Embryonic facial prominence (tissue), 1 donor: ENCODE measurements at regions not wholly inside any gene's neighbourhood (a gene's known extent, or its start where the extent isn't known, plus 50 kb on each side); places are given as distances from the start of the nearest gene placed in this dataset.

Experiments used
- DNase-seq: peaks from one replicate; pipeline ENCODE4 v3.0.0-alpha.2; 2016; ENCODE audit errors: extremely low spot score

DNA sequence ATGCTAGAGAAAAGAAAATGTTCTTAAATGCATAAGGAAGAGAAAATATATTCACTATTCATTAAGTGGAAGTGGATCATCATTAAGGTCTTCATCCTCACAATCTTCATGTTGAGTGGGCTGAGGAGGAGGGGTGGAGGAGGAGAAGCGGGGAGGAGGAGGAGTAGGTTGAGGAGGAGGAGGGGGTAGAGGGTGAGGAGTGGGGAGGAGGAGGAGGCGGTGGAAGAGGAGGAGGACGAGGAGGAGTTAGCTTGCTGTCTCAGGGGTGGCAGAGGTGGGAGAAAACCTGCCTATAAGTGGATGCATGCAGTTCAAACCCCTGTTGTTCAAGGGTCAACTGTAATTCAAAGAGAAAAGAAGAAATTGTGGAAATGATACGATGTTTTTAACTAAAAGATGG, 71.6 kb downstream of the MYEOV start:
- no peak for DNase-seq

DNA sequence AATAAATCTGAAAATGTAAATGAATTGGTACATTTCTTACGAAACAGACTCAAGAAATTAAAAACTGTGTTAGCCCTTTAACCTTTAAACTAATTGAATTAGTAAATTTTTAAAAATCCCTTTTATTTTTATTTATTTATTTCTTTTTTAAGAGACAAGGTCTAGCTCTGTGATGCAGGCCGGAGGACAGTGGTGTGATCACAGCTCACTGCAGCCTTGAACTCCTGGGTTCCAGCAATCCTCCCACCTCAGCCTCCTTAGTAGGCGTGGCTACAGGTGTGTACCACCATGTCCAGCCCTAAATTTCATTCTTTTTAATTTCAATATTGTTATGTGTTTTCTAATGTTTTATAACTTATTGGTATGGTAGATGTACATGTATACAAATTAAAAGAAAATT, 72.6 kb downstream of the MYEOV start:
- no peak for DNase-seq

DNA sequence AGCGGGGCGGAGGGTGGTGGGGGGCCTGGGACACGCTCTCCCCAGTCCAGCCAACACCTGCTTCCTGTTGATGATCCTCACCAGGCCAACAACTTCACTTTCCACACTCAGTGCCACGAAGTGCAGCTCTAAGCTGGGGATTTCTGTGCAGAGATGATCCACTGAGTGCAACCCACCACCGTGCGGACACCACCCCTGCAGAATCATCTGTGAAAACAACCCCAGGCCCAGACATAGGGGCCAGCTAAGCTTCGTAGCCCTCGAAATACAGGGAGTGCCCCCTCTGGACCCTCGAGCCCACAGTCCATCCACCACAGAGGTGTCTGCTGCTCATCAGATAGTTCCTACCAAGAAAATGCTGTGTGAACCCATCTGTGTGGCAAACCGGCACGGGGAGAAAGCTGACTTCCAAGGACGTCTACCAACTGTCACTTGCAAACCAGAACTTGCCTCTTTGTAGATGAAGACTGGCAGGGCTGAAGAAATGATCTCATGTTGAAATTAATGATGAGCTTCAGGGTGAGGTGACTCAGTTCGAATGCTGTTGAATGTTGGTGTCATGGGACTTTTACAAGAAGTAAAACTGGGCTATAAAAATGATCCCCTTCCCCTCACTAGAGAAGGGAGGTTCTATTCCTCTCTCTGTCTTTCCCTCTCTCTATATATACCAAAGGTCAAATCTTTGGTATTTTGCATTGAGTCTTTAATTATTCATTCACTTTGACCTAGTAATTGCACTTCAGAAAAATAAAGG, 73.4 kb downstream of the MYEOV start:
- DNase-seq: no peak

DNA sequence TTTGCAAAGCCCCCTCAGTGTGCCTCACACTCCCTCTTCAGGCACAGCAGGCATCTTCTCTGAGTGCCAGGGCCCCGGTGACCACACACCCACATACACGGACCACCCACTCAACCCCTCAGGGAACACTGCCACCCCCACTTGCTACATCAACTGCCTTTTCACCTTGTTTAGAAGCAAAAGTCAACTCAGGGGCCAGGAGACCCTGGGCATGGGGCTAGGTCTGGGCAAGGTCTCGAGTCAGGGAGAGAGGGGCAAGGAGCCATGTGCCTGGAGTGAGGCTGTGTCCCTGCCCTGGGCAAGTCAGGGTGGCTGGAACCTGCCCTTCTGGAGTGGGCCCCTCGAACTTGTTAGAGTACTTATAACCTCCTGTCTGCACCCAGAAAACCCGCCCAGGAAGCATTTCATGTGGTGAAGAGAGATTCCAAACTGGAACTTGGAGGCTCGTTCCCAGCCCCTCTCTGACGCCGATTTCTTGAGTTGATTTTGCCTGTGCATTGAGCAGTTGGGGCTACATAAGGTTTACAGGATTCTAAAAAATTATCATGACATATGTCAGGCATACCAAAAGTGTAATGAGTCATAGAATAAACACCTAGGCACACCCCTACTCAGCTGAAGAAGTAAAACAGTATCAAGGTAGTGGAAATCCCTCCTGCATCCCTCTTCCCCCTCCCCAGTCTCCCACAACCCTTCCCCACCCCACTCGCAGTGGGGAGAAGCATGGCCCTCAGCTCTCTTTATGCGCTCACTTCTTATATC, 74.3 kb downstream of the MYEOV start:
- DNase-seq: no peak

DNA sequence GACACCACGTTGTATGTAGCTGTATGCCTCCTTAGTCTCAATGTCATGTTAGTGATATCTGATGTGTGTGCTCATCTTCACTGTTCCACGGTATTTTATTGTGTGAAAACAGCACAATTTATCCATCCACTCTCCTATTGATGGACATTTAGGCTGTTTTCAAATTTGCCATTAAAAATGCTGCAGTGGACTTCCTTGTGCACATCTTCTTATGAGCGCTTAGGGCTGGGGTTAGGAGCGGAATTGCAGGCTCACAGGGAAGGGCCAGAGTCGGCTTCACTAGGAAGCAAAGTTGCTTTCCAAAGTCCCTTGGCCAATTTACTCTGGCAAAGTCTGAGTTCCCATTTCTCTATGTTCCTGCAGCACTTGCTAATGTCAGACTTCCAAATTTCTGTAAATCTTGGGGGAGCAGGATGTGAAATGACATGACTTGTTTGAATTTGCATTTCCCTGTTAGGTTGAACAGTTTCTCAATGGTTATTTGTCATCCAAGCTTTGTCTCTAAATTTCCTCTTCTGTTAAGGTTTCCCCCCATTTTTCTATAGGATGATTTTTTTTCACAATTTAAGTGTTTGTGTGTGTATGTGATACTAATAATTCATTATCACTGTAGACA, 75.4 kb downstream of the MYEOV start:
- no peak for DNase-seq

DNA sequence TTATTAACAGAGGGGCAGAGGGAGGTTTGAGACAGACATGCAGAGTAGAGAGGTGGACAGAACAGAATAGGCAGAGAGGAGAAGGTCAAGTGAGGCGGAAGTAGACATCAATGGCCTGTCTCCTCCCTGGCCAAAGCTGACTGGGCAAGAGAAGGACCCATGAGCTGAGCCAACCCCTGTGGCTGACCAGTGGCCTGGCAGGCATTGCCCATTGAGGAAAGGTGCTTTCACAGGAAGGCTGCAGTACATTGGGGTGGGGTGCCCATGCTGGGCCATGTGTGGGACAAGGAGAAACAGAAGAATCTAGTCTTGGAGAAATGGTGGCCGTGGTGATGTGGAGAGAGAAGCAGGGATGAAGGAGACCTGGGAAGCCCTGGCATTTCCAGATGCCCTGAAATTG, 76.0 kb downstream of the MYEOV start:
- no peak for DNase-seq

DNA sequence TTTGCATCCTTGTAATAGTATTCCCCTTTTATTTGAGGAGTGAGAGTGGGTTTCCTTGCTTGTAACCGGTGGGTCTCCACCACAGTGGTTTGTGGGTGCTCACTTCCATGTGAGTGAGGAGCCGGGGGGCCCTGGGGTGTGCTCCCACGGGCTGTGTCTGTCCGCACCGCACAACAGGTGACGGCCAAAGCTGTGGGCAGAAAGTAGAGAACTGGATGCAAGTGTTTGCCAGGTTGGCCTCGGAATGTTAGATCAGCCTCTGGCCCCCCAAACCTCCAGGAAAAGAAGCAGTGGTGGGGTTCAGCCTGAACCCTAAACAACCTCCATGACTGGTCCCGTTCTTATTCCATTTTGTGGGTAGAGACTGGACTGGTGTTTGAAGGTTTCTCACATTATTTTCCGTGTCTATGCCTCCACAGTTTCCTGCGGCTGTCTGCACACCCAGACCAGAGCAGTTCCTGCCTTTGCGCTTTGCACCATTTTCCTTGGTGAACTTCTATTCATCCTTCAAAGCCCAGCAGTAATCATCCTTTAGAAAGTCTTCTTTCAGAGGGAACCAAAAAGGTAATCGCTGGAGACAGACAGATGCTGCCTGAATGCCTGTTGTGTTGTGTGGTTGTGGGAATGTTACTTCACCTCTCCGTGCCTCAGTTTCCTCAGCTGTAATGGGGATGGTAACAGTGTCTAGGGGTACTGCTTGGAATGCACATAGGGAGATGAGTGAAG, 77.2 kb downstream of the MYEOV start:
- no peak for DNase-seq

DNA sequence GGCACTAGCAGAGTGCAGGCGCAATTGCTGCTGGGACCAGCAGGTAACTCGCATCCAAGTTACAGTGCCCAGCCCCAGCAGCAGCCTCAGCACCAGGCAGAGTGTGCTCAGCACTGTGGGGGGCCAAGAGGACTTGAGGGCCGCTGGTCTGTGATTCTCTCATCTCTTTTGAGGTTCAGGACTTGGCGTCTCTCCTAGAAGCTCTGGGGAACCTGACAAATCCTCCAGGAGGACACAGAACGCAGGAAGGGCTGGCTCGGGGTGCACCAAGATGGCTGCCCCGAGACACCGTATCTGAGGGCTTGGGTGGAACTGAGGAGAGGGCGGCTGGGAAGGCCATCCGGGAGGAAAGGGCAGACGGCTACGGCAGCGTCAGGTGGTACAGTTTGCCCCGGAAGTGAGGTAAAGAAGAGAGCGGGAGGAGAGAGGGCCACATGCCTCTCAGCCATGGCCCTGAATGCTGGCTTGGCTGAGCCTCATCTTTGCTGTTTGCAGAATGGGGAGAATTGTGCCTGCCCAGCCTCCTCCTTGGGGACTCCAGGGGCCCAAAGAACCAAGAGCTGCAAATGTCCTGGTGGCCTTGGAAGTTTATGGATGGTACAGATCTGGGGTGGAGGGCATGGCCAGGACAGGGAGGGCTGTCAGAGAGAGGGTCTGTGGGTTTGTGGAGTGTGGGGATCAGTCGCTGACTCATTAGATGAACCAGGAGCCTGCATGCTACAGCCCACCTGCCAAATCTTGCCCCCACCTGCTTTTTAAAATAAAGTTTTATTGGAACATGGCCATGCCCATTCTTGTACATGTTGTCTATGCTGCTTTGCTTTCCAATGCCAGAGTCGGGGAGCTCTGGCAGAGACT, 78.0 kb downstream of the MYEOV start:
- no peak for DNase-seq

DNA sequence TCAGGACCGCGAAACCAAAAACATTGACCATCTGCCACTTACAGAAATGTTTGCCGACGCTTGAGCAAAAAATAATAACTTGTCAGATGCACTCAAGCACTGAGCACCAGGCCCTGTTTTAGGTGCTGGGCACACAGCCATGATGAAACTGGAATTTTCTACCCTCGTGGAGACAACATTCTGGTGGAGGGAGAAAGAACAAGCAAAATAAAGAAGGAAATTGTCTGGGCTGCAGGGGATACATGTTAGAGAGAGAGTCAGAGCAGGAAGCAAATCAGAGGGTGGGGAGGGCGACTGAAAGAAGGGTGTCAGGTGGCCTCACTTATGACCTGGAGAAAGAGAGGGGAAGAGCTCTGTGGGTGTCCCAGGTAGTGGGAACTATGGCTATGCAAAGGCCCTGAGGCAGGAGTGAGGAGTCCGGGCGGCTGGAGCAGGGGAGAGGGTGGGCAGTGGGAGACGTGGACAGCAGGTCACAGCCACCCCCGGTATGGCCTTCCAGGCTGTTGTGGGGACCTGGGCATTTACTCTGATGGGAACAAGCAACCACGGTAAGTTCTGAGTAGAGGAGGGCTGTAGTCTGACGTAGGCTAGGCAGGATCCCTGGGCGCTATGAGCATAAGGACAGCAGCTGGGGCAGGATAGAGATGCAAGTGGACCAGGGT, 78.8 kb downstream of the MYEOV start:
- no peak for DNase-seq

DNA sequence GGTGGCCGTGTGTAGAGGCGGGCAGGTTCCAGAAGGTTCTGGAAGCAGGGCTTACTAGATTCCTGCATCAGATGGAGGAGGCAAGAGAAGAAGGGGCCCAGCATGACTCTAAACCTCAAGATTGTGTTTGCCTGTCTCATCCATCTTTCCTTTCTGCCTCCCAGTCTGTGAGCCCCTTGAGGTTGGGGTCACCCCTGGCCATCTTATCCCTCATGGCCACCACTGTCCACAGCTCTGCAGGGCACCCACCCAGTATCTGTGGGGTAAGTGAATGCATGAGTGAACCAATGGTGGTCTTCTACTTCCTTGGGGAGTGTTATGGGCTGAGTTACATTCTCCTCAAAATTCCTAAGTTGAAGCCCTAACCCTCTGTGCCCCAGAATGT, 79.3 kb downstream of the MYEOV start:
- DNase-seq: no peak

DNA sequence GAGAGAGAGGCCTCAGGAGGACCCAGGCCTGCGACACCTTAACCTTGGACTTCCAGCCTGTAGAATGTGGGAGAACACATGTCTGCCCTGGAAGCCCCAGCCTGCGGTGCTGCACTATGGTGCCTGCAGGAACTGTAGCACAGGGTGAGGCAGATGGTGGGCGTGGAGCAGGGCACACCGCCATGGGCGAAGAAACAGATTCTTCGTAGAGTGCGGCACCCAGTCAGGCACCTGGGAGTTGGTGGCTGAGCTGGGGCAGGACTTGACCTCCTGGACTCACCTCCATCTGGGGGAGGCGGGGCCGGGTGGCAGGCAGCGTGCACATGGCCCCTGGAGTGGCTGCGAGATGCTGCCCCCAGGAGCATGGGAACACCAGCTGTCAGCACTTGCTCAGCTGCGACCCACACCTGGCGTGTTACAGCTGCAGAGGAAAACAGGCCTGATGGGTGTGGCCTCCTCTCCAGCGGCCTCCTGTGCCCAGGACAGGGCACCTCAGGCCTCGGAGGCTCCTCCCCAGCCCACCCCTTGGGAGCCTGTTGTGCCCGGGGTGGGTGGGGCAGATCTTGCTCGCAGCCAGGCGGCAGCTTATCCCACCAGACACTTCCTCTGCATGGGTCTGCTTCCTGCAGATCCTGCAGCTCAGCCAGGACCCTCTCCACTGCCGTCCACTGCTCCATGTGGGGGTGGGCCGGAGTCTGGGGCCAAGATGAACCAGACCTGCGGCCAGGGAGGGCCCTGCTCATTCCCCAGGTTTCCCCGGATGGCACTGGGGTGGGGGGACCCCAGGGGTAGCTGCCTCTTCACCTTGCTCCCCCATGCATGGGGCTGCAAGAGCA, 80.4 kb downstream of the MYEOV start:
- no peak for DNase-seq

DNA sequence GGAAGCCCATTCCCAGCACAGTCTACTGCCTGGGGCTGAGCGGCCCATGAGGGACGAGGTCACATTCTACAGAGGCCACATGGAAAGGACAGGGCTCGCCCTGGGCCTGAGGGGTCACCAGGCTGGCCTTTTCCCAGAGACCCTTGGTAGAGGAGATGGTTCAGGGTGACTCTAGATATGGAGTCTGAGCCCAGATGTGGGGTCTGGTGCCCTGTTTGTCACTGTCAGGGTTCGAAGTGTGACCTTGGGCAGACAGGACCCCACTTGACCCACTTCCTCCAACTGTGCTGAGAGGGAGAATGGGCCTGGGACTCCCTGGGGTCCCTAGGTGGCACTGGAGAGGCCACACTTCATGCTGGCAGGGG, 81.0 kb downstream of the MYEOV start:
- no peak for DNase-seq

DNA sequence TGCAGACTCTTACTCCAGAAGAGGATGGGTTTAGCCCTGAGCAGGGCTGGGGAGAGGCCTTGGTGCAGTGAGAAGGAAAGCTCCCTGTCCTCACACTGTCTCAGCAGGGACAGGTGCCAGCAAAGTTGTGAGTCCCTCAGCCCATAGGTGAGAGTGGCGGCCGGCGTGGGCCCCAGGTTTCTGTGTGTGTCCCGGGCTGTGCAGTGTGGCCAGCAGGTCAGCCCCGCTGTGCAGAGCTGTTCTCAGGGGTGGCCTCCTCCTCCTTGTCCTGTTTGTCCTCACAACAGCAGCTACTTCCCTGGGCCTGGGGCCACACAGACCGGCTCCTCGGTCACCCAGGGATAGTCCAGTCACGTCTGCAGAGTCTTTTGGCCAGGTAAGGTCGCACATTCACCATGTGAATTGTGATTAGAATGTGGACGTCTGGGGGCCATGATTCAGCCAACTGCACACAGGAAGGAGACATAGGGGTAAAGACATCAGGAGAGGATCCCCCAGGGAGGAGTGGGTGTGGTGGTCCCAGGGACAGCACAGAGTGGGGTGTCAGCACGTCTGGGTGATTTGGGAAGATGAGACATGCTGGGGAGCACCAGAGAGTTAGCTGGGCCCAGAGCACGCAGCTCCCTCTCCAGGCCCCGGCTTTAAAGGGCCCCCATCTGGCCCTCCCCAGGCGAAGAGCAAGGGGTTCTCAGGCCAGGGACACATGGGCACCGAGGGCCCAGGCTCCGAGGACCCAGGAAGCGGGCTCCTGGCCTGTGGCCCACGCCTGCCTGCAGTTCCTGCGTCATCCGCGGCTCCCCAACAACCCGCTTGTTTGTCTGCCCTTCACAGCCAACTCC, 81.6 kb downstream of the MYEOV start:
- no peak for DNase-seq

DNA sequence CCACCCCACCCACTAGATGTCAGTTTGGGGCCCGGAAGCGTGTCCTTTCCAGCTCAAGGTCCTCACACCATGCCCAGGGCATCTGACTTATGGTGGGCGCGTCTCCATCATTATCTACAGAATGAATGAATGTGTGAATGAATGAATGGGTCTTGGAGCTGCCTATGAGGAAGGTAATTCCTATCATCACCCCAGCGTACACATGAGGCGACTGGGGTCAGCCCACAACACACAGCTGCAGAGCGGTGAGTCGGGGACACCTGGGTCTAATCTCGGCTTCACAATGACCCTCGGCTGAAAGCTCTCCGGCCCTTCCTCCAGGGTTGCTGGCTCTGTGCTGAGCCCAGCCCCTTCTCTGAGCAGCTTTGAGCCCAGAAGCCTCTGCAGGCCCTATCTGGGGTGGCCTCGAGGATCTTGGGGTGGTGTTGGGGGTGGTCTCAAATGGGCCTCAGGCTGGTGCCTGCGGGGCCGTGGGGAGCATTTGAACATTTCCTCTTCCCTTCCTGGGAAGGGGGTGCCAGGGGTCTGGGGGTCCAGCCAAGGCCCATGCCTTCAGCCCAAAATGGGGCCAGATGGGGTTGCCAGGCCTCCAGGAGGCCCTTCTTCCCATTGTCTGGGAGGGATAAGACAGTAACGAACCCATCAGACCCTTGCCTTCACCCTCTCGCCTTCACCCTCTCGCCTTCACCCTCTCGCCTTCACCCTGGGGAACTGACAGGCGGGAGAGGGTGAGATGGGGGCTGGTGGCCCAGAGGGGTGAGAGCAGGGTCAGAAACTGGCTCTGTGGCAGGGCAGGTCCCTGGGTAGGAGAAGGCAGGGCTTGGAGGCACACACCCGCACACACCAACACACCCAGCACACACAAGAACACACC, 82.4 kb downstream of the MYEOV start:
- DNase-seq: no peak

DNA sequence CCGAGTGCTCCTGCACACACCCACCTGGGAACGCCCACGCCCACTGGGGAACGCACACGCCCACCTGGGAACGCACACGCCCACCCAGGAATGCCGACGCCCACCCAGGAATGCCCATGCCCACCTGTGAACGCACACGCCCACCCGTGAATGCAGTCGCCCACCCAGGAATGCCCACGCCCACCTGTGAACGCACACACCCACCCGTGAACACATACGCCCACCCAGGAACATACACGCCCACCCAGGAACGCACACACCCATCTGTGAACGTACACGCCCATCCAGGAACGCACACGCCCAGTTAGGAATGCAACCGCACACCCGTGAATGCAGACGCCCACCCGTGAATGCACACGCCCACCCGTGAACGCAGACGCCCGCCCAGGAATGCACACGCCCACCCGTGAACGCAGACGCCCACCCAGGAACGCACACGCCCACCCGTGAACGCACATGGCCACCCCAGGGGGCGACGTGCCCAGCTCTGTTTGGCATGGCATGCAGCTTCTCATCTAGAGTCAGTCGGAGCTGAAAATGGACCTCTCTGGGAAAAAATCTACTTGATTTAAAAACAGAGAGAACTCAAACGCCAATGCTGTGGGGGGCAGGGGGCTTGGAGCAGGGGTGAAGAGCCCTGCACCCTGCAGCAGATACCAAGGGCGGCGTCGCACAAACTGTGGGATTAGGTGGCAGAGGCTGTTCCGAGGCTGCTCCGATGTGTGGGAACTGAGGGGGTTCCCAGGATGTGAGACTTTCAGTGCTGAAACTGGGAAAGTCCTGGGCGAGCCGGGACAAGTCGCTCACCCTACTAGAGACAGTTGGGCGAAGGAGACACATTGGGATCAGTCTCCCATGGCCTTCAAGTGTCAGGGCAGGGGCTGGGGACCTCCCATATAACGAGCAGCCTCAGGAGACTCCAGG, 83.3 kb downstream of the MYEOV start:
- no peak for DNase-seq

DNA sequence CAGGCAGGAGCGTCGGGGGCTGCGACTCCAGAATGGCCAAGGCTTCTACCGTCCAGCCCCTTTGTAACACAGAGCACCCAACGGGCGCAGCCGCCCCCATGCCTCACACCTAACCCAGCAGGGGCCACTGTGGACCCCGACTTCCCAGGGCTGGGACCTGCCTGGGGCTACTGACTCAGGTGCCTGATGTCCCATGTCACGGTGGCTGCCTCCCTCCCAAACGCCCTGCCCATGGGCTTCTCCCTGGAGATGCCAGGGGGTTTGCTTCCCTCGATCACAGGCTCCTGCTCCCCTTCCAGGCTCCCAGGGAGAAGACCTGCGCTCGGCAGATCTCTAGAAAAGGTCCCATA, 84.0 kb downstream of the MYEOV start:
- DNase-seq: no peak
